Right forelimb (tissue), 1 donor: ENCODE measurements at regions not wholly inside any gene's neighbourhood (a gene's known extent, or its start where the extent isn't known, plus 50 kb on each side); places are given as distances from the start of the nearest gene placed in this dataset.

ENCODE experiments used
- DNase-seq: peaks from one replicate; pipeline ENCODE4 v3.0.0-alpha.2; 2018

DNA sequence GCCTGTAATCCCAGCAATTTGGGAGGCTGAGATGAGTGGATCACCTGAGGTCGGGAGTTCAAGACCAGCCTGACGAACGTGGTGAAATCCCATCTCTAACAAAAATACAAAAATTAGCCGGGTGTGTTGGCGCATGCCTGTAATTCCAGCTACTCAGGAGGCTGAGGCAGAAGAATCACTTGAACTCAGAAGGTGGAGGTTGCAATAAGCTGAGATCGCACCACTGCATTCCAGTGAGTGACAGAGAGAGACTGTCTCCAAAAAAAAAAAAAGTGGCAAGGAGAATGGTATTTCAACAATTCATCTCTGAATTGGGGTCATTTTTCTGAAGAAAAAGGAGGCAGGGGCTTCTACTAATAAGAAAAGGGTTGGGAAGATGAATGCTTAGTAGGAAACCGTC, 111.5 kb upstream of the NHSL1 start:
- no peak for DNase-seq

GRCh38 chr6:138614151-138614550, 114.9 kb upstream of the NHSL1 start:
- no peak for DNase-seq

GRCh38 chr6:138618168-138618567, 118.9 kb upstream of the NHSL1 start:
- DNase-seq: no peak

GRCh38 chr6:138620630-138621029, 121.3 kb upstream of the NHSL1 start:
- DNase-seq: no peak

DNA sequence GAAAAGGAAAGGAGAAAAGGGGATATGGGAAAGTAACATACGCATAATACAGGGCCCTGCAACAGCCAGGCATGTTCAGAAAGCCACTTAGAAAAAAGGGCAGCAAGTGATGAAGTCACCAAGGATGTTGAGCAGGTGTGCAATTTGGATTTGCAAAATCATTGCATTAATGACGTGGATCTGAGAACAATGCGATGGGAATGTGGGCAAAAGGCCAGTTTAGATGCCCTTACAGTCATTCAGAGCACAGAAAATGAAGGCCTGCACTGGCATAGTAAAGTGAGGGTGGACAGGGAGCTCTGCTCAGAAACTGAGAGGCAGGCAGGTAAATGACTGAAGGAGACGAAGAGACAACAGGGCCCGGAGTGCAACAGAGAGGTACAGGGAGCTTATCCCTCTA, 123.7 kb upstream of the NHSL1 start:
- DNase-seq: no peak

GRCh38 chr6:138631566-138631965, 132.3 kb upstream of the NHSL1 start:
- no peak for DNase-seq

GRCh38 chr6:138637822-138638221, 135.7 kb upstream of the CCDC28A start:
- DNase-seq: no peak

DNA sequence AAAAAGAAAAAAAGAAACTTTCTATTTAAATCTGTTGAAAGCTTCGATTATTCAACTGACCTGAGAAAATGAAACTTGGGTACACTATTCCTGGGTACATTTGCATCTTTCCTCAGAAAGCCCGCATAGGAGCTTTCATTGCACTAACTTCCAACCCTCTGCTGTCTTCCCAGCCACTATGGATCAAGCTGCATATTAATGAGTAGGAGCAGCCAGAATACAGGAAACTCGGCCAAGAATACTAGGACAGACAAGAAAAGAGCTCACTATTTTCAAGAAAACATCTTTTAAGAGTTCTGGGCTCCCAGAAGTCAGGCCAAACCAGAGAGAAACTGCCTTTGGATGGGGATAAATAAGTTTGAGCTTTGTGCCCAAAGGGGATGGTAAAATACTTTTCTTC, 135.0 kb upstream of the CCDC28A start:
- no peak for DNase-seq

DNA sequence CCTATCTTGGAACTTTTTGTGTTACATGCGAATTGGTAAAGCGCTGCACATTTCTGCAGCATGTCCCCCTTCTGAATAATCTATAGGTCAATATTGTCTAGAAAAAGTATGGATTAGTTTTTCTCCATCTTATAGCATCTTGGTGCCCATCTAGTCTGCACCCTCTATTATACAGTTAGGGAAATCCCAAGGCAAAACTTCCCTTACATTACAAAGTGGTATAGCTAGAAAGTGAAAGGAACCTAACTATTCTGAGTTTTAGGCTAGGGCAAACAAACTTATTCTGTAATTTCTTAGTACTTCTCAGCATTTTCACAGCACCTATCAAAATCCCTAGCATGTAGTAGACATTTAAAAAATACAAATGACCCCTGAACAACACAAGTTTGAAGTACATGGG, 133.5 kb upstream of the CCDC28A start:
- no peak for DNase-seq

DNA sequence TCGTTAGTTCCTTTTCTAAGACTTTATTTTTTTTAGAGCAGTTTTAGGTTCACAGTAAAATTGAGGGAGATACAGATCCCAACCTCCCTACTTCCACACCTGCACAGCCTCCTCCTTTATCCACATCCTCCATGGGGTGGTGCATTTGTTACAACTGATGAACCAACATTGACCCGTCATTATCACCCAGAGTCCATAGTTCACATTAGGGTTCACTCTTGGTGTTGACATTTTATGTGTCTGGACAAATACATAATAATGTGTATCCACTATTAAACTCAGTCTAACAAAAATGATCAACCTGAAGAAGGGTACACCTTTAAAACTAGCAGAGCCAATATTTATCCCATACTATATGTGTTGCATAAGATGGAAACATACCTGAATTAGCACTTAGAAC, 130.4 kb upstream of the CCDC28A start:
- no peak for DNase-seq

DNA sequence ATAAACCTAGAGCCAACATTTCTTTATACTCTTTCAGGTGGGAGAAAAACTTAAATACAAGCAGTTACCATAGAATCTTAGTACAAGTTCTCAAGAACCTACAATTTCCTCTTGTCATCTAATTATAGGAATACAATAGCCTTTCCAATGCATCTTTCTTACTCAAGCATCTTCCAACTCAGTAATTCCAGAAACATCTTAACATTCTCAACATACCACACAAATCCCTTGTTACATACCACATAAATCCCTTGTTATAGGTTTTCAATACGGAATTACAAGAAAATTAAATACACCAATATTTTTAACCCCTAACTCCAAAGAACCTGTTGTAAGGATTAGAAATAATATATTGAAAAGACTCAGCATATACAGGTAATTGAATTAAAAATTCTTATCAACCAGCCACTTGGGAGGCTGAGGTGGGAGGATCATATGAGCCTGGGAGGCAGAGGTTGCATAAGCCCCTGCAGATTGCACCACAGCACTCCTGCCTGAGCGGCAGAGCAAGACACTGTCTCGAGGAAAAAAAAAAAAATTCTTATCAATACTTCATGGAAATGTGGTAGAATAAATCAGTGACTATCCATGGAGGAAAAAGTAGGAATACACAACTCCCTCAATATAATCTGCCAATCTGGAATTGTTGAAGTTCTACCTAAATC, 127.5 kb upstream of the CCDC28A start:
- DNase-seq: no peak

- DNase-seq: no peak
Observed at GRCh38 chr6:138647006-138647405, 126.6 kb upstream of the CCDC28A start.

DNA sequence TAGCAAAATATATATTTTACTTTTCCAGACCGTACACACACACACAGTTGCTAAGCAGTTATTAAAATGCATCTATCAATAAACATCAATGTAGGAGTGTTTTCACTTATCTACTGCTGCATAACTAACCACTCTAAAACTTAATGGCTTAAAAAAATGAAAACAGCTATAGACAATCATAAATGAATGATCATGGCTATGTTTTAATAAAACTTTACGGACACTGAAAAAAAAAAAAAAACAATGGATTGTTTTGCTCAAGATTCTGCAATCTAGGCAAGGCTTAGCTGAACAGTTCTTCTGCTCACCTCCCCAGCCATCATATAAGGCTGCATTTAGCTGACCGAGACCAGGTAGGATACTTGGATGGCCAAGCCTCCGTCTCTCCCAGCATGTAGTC, 125.4 kb upstream of the CCDC28A start:
- no peak for DNase-seq

- no peak for DNase-seq
Observed at GRCh38 chr6:138651491-138651890, 122.1 kb upstream of the CCDC28A start.

DNA sequence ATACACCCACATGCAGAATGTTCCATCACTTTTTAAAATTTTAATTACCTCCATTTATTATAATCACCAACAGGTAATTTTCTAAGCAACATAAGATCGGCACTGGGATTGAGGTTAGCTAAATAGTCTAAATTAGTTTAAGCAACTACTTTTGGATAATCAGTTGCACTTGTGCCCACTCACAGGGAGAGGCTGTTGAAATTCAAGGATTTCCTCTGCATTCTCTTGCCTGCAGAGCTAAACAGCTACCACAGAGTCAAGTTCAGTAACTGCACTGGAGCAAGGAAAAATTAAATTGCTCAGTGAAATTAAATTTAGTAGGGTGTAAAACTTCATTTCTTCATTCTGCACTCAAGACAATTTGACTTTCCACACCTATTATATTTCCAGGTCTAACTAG, 120.7 kb upstream of the CCDC28A start:
- DNase-seq: no peak

DNA sequence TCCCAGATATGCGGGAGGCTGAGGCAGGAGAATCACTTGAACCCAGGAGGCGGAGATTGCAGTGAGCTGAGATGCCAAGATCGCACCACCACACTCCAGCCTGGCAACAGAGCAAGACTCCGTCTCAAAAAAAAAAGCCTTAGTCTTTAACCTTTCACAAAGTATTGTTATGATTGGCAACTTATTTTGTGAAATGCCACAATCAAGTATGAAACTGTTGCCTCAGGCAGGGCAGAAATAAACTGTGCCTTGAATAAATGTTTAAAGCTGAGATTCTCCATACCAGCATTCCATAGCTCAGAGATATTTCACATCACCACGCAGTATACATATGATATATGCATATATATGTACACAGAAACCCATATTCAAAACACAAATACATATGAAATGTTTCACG, 120.1 kb upstream of the CCDC28A start:
- DNase-seq: no peak

GRCh38 chr6:138654715-138655634, 118.6 kb upstream of the CCDC28A start:
- DNase-seq: no peak

GRCh38 chr6:138655828-138656227, 117.7 kb upstream of the CCDC28A start:
- no peak for DNase-seq

DNA sequence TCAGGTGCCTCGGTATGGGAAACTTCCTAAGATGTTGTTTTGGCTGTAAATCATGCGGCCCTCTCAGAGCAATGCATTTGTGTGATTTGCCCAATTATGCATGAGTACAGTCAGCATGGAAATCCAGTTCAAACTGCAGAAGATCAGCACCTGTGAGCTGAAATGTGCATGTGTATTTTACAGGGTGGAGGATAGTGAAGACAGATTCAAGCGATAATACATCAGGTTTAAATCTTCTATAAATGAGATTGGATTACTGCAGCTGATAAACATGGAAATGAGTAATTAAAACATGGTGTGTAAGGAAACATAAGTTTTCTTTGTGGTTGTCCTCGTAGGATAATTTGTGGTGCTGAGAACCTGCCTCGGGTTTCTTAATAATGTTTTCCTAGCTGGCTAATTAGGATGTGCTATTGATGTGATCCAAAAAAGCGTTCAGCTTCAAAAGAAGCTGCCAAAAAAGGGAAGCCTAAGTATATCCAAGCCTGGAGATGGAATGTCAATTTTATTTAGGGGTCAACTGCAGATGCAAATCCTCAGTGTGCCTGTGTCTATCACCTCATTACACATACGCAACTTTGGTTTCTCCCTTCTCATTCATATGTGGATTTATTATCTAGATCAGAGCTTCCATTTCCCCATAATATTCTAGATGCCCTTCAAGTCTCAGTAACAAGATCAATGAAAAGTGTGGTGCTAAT, 117.1 kb upstream of the CCDC28A start:
- no peak for DNase-seq

GRCh38 chr6:138657065-138657425, 116.5 kb upstream of the CCDC28A start:
- DNase-seq: no peak

DNA sequence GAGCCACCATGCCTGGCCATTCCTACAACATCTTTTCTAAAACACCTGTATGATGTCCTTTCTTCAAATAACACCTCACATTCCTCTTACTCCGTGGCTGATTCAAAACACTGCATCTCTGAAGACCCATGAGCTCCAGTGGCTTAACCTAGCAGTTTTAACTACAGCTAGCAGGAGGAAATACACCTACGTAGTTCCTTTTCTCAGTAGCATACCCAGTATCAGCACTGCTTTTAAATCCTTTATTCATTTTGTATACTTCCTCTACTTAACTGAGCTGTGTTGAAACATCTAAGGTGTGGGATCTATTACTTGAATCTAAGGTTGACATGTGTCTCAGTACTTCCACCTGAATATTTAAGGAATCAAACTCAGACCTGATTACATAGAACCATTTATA, 113.6 kb upstream of the CCDC28A start:
- DNase-seq: no peak

- DNase-seq: no peak
Observed at GRCh38 chr6:138662471-138662870, 111.1 kb upstream of the CCDC28A start.

DNA sequence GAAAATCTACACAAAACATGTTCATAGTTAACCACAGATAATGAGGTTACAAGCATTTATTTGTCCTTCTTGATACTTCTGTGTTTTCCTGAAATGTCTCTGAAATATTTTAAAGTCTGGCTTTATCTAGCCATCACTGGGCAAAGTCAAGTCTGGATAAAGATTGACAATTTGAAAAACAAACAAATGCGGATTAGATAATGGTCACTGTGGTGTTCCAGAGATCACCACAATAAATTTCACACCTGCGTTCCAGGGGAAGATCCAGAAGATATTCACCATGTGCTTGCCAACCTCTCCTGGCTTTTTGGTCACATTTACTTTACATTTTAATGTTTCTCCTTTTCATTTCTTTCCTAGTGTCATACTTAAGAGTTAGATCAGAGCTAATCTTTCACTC, 109.7 kb upstream of the CCDC28A start:
- DNase-seq: no peak

GRCh38 chr6:138664745-138665144, 108.8 kb upstream of the CCDC28A start:
- no peak for DNase-seq
